ENCODE measurements at regions not wholly inside any gene's neighbourhood (a gene's known extent, or its start where the extent isn't known, plus 50 kb on each side); places are given as distances from the start of the nearest gene placed in this dataset.

GRCh38 chr13:59545007-59545406 lies 618.7 kb downstream of the DIAPH3 start:
- TF ChIP-seq DNMT1 (CRISPR knock-in tag; IDR thresholded peaks at IDR 0.05), result no peak
- no peak for TF ChIP-seq CTCF (CRISPR knock-in tag; IDR thresholded peaks at IDR 0.05)
- no peak for TF ChIP-seq POLR2AphosphoS2 (IDR thresholded peaks at IDR 0.05; ENCODE audit: low read depth, low read length)

Measured in HepG2 (cell line).